Keratinocyte (primary cell): ENCODE measurements at regions not wholly inside any gene's neighbourhood (a gene's known extent, or its start where the extent isn't known, plus 50 kb on each side); places are given as distances from the start of the nearest gene placed in this dataset.

Experiments used
- DNase-seq: peaks from one replicate; pipeline ENCODE4 v3.0.0-alpha.2; 2011; ENCODE audit warnings: low read depth, missing footprints, low spot score
- FAIRE-seq: peaks from 2 replicates; lab custom pipeline; 2011; peaks lifted over from hg19 to GRCh38; lab: Jason Lieb, UNC
- H2AFZ ChIP-seq: 2 replicates; pipeline ENCODE4 v1.6.0; 2012; ENCODE audit warnings: low read length, control low read depth, inconsistent platforms; ENCODE audit not compliant: control insufficient read depth
- H3K27ac ChIP-seq: 2 replicates; pipeline ENCODE4 v1.5.1; 2011; ENCODE audit warnings: low read length; ENCODE audit not compliant: control insufficient read depth, insufficient read depth
- H3K27me3 ChIP-seq: 3 replicates; pipeline ENCODE4 v1.6.0; 2011; ENCODE audit warnings: low read length; ENCODE audit not compliant: control insufficient read depth, insufficient read depth; ENCODE audit errors: extremely low read depth
- H3K36me3 ChIP-seq, 2 experiments: 2 replicates in 1 of 2; 3 replicates in 1 of 2; pipeline ENCODE4 v1.5.1; 2011; ENCODE audit warnings: low read length in 2 of 2, mild to moderate bottlenecking in 1 of 2; ENCODE audit not compliant: control insufficient read depth in 2 of 2, insufficient read depth in 2 of 2; ENCODE audit errors: extremely low read depth in 1 of 2
- H3K4me1 ChIP-seq: 3 replicates; pipeline ENCODE4 v1.5.1; 2011; ENCODE audit warnings: low read length; ENCODE audit not compliant: control insufficient read depth, insufficient read depth; ENCODE audit errors: extremely low read depth
- H3K4me2 ChIP-seq: 3 replicates; pipeline ENCODE4 v1.6.0; 2011; ENCODE audit warnings: low read depth, low read length; ENCODE audit not compliant: control insufficient read depth, insufficient read depth; ENCODE audit errors: extremely low read depth
- H3K4me3 ChIP-seq, 3 experiments: fragments of 200-600 bp in 1 of 3; sonication (generic) in 1 of 3; 2 replicates in 2 of 3; 3 replicates in 1 of 3; pipeline ENCODE4 v1.5.1; 2011 to 2016; ENCODE audit warnings: low read length in 3 of 3, mild to moderate bottlenecking in 3 of 3, control low read depth in 2 of 3, inconsistent platforms in 1 of 3, low read depth in 1 of 3, mixed read lengths in 1 of 3, mixed run types in 1 of 3, moderate library complexity in 1 of 3; ENCODE audit not compliant: control insufficient read depth in 2 of 3, insufficient read depth in 2 of 3; ENCODE audit errors: extremely low read depth in 1 of 3
- H3K79me2 ChIP-seq: 2 replicates; pipeline ENCODE4 v1.6.0; 2012; ENCODE audit warnings: low read length; ENCODE audit not compliant: control insufficient read depth, insufficient read depth
- H3K9ac ChIP-seq: 3 replicates; pipeline ENCODE4 v1.6.0; 2011; ENCODE audit warnings: low read length; ENCODE audit not compliant: control insufficient read depth, insufficient read depth; ENCODE audit errors: extremely low read depth
- H3K9me1 ChIP-seq: 3 replicates; pipeline ENCODE4 v1.6.0; 2011; ENCODE audit warnings: low read length; ENCODE audit not compliant: control insufficient read depth, insufficient read depth; ENCODE audit errors: extremely low read depth
- H3K9me3 ChIP-seq: 2 replicates; pipeline ENCODE4 v1.5.1; 2012; ENCODE audit warnings: low read depth, low read length; ENCODE audit not compliant: control insufficient read depth
- H4K20me1 ChIP-seq: 3 replicates; pipeline ENCODE4 v1.6.0; 2011; ENCODE audit warnings: low read length; ENCODE audit not compliant: control insufficient read depth, insufficient read depth; ENCODE audit errors: extremely low read depth
- CTCF ChIP-seq, 3 experiments: IDR thresholded peaks in 1 of 3; conservative IDR thresholded peaks in 1 of 3; optimal IDR thresholded peaks in 1 of 3; 2 replicates in 2 of 3; 3 replicates in 1 of 3; pipeline versions ENCODE3 to v1.5.1; 2011; ENCODE audit warnings: low read length in 3 of 3, mild to moderate bottlenecking in 3 of 3, moderate library complexity in 2 of 3, control low read depth in 1 of 3, inconsistent platforms in 1 of 3; ENCODE audit not compliant: insufficient read depth in 2 of 3; ENCODE audit errors: extremely low read depth in 1 of 3
- EZH2 ChIP-seq: IDR thresholded peaks from one replicate; pipeline ENCODE4 v1.6.1; 2012; ENCODE audit warnings: inconsistent platforms, mild to moderate bottlenecking, low read length, moderate library complexity
- dilution Hi-C: fragments of 300-500 bp; cut with MboI; formaldehyde crosslinking; loops from one replicate; pipeline ENCODE4 v1.7.0; 2020; ENCODE audit warnings: low sequenced_read_pairs; ENCODE audit not compliant: extremely low pct_ligation_motif_present

GRCh38 chr11:115676206-115676605 lies 172.0 kb upstream of the CADM1 start:
- H2AFZ ChIP-seq, result no peak overlapping the region
- no peak overlapping the region for H3K4me2 ChIP-seq
- no peak overlapping the region for H3K27ac ChIP-seq
- peaks cover 9% of the 10 kb centered on the region for H3K4me1 ChIP-seq
- TF ChIP-seq CTCF (optimal IDR thresholded peaks at IDR 0.05 in 1 of 3, IDR thresholded peaks at IDR 0.05 in 1 of 3, conservative IDR thresholded peaks at IDR 0.05 in 1 of 3; ENCODE audit: extremely low read depth in 1 of 3, insufficient read depth in 2 of 3, low read length in 3 of 3), result no peak
- no peak for TF ChIP-seq EZH2
- H3K9ac ChIP-seq, result no peak overlapping the region
- dilution Hi-C loops, result no loop called here
- no peaks in the 10 kb centered on the region for H3K27me3 ChIP-seq
- FAIRE-seq (no peak), DNase-seq (no peak)
- H3K9me3 ChIP-seq, result no peaks in the 10 kb centered on the region
- H3K4me3 ChIP-seq, result no peak overlapping the region
- H3K79me2 ChIP-seq, result no peaks in the 10 kb centered on the region
- H3K9me1 ChIP-seq, result no peaks in the 10 kb centered on the region
- H4K20me1 ChIP-seq, result no peaks in the 10 kb centered on the region
- no peaks in the 10 kb centered on the region for H3K36me3 ChIP-seq

GRCh38 chr11:115674937-115675544 lies 170.8 kb upstream of the CADM1 start:
- FAIRE-seq (no peak), DNase-seq (no peak)
- H3K9me1 ChIP-seq, result no peaks in the 10 kb centered on the region
- no peak overlapping the region for H3K4me2 ChIP-seq
- no peaks in the 10 kb centered on the region for H3K27me3 ChIP-seq
- H3K9ac ChIP-seq, result no peak overlapping the region
- TF ChIP-seq CTCF (optimal IDR thresholded peaks at IDR 0.05 in 1 of 3, IDR thresholded peaks at IDR 0.05 in 1 of 3, conservative IDR thresholded peaks at IDR 0.05 in 1 of 3; ENCODE audit: extremely low read depth in 1 of 3, insufficient read depth in 2 of 3, low read length in 3 of 3) (no peak), EZH2 (no peak)
- no peaks in the 10 kb centered on the region for H3K9me3 ChIP-seq
- dilution Hi-C loops, result no loop called here
- H3K27ac ChIP-seq, result no peak overlapping the region
- no peaks in the 10 kb centered on the region for H3K36me3 ChIP-seq
- no peak overlapping the region for H2AFZ ChIP-seq
- no peaks in the 10 kb centered on the region for H3K79me2 ChIP-seq
- H4K20me1 ChIP-seq, result no peaks in the 10 kb centered on the region
- no peak overlapping the region for H3K4me3 ChIP-seq
- peaks cover 14% of the 10 kb centered on the region for H3K4me1 ChIP-seq
